ENCODE measurements at regions not wholly inside any gene's neighbourhood (a gene's known extent, or its start where the extent isn't known, plus 50 kb on each side); places are given as distances from the start of the nearest gene placed in this dataset.
A peak's percentile ranks its signal among the peaks of the same experiment; 100 is the strongest.
"Not testable (repeated sequence)": the region's sequence is repeated elsewhere in the genome, so short reads cannot be mapped to it uniquely, and the experiment has no call there.

DNA sequence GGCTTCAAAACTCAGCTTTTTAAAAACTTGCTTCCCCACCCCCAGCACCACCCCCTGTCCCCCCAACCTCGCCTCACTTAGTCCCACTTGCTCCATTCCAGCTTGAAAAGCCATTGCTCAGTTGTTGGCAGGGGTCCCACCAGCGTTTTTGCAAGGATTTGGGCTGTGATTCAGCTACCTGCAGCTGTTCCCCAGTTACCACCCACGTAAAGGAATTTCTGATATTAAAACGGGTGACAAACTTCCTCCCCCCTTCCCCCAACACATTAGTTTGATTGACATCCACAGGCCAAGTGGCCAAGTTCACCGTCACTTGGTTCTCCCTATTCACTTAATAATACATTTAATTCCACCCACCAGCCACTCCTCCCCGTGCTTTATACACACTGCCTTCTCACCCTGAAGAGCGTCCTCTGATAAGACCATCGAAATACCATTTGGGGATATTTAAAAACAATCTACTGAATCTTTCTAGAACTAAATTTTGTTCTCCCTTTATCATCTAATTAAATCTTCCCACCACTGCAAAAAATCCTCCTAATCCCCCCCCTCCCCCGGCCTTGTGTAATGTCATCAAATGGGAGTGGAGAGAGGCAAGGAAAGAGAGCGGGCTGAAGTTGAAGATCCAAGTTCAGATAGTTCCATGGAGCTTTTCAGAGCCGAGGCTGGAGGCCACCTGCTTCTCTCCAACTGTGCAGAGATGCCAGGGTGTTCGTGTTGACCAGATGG lies 55.1 kb downstream of the SOX9 start:
- no peak for DNase-seq

DNA sequence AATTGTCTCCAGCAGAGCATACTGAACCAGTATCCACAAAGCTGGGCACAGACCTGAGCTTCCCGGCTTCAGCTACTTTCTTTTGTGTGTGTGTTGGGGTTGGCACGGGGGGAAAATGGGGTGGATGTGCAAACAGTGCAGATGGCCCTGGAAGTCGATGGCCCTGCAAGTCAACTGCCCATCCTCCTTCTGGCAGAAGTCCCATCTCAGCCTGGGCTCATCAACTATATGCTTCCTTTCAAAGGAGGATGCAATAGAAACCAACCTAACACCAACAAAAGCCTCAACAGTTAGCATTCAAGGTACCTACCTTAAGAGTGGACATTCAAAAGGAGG lies 55.7 kb downstream of the SOX9 start:
- peak; percentile 26 for DNase-seq

DNA sequence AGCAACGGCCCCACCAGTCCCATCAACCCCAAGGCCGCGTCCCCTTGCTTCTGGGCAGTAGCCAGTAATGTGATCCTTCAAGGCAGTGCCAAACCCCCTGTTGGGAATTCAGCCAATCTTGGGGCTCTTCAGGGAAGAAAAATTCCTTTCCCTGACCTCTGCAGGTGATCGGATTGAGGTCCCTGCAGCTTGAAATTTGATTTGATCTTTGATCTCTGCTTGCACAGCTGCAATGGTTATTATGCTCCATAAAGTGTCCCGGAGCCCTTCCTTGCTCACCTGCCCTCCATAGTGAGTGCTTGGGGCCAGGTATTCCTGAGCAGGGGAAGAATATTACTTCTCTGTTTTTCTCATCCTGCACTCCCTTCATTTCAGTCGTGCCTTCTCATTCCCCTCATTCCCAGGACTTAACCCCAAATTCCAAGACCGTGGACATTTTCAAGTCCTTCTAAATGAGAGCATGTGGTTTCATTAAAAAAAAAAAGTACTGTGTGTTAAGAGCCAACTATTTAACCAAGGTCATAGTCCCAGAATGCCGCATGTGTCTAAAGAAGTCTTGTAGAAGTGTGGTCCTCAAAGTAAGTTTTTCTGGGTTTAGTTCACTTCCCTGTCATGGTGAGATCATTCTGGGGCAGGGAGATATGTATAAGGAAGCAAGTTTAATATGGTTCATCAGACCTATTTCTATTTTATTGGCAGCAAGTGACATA lies 56.3 kb downstream of the SOX9 start:
- no peak for DNase-seq

DNA sequence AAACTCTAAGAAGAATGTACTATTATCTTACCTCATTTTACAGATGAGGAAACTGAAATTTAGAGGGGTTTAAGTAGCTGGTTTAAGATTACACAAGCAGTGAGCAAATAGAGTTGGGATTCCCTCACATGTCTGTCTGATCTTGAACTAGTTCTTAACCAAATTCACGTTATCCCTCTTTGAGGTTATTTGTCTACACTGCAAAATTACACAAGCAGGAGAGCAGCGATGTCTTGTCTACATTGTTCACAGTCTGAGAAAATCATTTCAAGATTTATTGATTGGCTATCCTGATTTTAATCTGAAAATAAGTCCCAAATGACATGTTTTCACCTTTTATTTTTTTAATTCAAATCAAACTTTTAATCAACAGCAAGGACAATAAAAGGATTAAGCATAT lies 56.9 kb downstream of the SOX9 start:
- no peak for DNase-seq

DNA sequence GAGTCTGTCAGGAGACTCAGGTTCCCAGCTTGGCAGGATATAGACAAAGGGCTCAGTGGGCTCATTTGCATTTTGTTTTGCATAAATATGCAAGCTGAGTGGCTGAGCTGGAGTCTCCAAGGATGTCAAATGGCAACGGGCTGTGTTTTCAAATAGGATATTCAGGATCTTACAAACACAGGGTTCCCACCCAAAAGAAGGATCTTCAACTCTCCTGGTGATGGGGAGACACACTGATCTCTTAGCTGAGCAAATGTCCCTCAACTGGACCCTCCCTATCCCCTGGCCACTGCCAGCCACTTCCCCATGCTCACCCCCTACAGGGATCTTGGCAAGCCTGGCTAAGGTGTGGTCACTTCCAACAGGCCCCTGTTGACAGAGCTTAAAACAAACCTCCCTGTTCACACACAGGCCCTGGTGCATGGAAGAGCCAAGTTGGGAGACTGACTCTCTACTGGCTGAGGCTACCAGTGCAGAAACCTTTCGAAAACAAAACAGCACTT lies 61.6 kb downstream of the SOX9 start:
- peak; percentile 82 for DNase-seq

DNA sequence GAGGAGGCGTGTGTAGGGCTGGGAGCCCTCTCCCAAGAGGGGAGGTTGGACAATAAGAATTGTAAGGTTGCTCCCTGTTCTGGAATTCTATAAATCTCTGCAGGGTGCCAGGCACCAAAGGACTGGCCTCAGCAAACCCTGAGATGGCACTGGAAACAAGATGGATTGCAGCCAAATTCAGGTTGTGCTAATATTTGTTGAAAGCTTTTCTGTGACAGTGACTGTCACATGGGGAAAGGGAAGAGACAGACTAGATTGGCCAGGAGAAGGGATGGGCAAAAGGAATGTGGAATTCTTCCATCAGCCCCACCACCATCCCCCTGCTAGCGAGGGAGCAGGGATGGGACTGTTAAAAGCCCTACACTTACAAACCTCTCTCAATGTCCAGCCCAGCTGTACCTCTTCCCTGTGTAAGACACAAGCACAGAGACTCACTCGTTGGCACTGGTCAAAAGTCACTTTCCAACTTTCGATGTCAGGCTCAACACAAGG lies 62.4 kb downstream of the SOX9 start:
- DNase-seq, result peak; percentile 73

DNA sequence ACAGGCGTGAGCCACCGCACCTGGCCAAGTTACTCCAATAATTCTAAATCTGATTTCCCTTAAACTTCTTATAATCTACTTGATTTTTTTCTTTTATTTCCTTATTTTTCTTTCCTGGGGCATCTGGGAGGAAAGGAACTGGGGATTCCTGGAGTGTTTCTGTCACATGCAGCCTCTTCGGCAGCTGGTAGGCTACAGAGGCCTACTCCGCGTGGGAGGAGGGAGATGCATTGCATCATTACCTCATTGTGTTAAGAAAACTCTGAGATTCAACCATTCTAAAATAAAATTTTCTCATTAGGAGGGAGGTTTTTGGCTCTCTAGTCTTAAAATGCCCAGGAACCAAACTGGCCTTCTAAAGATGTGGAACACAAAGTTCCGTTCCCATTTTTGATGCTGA lies 64.0 kb downstream of the SOX9 start:
- no peak for DNase-seq

DNA sequence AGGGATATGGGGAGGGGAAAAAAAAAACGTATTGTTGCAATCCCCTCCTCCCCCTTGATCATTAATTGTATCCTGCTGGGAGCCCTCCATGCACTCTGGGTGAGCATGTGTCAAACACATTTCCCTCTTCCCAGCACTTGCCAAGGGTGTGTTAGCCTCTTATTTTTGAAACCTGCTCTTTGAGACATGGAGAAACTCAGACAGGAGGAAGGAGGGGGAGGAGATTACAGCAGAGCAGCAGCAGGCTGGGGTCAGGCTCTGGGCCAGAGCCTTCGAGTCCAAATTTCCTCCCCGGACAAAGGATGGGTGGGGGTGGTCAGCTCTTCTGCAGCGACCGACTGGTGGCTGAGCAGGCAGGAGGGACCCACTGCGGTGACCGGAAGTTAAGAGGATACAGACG lies 64.7 kb downstream of the SOX9 start:
- no peak for DNase-seq

DNA sequence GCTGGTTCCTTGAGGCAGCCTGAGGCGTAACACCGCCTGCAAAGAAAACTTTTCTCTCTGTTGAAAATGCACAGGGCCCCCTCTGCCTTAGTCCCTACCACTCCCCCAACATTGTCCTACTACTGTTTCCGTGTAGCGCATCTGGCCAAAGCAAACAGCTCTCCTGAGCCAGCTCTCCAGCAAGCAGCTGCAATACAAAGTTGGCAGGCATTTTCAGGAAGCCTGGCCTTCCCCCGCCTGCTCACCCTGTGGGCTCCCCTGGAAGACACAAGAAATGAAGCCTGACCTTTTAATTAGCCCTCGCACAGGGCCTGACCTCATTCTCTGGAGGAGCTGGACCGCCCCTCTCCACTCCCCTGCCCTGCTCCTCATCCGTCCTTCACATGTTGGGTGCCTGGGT lies 66.7 kb downstream of the SOX9 start:
- DNase-seq, result peak; percentile 36

DNA sequence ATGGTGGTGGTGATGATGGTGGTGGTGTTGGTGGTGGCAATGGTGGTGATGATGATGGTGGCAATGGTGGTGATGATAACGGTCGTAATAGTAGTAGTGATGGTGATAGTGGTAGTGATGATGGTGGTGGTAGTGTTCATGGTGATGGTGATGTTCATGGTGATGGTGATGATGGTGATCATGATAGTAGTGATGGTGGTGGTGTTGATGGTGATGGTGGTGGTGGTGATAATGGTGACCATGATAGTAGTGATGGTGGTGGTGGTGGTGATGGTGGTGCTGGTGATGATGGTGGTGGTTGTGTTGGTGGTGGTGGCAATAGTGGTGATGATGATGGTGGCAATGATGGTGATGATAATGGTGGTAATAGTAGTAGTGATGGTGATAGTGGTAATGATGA lies 68.0 kb downstream of the SOX9 start:
- DNase-seq, result no peak

DNA sequence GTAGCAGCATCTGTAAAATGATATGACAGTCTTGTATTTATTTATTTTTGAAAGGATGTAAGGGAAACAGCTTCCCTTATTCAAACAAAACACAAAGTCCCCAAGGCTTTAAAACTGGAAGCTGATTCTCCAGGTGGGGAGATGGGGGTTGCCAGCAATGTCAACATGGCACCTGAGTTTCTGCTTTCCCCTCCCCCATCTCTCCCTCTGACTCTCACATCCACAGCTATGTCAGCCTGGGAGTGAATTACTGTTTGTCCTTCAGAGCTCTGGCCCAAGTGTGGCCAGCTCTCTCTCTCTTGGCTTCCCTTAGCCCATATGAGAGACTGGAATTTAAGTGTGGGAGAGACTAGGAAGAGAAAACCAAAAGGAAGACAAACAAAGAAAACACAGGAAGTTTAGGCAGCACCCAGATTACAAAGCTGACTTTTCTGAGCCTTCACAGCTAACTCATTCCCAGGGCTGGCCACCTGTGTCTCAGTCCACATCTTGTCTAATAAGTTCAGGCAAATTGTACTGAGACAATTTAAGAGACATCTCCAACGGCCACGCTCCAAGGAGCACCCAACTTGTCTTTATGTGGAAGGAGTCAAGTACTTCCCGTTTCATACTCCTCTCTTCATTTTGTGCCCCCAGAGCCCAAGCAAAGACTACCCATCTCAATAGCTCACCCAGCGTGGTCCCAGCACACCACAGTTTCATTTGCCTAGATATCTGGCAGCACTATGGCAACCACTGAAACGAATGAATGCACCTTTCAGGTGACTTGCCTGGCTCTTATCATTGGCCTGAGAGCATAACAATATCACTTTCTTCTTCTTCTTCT lies 69.2 kb downstream of the SOX9 start:
- no peak for DNase-seq

DNA sequence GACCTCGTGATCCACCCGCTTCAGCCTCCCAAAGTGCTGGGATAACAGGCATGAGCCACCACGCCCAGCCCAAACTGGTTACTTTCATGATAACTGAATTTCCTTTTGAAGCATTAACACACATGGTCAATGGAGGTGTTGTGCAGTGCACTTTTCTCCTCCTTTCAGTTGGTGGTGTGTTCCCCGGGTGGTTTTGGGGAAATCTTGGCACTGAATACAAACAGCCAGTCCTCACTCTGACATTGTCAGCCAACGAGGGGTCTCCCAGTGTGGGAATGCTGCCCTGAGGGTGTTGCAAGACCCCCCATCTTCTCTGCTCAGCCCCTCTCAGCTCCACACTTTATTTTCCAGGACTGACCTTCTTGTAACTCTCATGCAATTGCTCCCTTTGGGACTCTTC lies 70.5 kb downstream of the SOX9 start:
- DNase-seq, result no peak

DNA sequence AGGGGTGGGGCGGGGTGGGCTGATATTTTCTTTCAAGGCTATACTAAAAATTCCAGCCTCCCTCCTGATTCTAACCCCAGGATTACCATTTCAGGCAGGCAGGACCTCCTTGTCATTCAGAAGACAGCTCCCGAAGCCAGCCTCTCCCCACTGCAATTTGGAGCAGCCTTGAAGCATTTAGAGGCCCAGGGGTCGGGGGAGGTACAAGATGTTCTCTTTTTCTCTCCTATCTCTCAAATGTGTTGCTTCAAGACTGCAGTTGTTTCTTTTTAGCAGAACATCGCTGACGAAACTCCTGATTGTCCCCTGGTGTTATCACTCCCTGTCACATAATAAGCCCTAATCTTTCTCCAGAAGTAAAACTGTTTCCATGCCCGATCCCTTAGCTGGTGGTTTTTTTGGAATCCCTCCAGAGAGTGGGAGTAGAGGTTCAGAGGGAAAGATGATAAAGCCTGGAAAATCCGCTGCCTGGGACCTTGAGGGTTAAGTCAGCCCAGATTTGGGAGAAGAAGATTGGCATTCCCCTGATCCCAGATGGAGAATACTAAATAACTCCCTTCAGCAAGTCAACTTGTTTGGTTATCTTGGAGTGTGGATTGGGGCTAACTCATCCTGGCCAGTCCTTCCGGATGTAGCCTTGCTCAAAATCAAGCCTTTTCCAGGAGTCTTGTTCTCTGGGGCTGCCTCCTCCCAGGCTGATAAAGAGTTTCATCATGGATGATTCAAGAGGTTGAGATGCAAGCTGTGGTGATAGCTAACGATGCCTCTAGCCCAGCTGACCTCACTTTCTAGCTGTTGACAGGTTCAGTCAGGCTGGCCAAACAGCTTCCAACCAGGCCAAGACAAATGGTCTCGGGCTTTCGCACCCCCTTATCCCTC lies 71.3 kb downstream of the SOX9 start:
- no peak for DNase-seq

DNA sequence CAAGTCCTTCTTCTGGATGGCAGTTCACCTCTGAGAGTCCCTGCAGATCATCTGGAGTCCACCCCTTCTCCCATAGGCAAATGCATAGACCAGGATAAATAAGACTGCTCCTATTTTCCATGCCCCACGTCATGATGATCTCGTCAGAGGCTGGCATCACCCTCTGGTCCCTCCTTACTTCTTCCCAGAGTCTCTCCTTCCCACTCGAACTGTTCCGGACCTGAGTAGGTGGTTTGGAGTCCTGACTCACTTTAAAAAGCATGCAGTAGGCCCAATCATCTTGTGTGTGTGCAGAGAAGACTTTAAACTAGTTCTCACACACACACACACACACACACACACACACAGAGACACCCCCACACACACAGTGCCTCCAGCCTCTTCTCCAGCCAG lies 72.0 kb downstream of the SOX9 start:
- DNase-seq, result no peak

DNA sequence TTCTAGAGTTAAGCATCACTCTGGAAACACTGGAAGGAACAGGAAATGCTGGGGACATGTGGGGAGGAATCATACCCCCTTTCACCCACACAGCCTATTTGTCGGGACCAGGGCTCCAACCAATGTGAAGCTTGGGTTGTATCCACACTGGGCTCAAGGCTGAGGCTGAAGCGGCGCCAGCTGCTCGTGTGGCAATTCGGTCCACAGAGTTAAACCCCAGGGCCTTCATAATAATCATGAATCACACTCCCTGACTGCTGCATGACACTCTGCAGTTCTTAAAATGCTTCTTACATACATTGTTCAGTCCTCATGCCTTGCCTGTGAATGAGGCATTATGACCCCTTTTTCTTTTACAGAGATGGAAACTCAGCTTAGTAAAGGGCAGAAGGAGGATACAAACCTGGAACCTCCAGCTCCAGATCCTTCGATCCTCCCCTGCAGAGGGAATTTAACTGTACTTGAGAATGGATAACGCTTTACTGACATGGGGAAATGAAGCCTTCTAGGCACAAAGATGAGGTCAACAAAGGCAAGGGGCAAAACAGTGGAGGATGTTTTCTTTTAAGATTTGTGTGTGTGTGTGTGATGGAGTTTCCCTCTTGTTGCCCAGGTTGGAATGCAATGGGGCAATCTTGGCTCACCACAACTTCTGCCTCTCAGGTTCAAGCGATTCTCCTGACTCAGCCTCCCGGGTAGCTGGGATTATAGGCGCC lies 72.7 kb downstream of the SOX9 start:
- DNase-seq, result no peak

DNA sequence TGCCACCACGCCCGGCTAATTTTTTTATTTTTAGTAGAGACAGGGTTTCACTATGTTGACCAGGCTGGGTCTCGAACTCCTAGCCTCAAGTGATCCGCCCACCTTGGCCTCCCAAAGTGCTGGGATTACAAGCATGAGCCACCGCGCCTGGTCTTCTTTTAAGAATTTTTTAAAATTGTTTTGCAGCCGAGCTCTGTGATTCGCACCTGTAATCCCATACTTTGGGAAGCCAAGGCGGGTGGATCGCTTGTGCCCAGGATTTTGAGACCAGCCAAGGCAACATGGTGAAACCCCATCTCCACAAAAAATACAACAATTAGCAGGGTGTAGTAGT lies 73.3 kb downstream of the SOX9 start:
- not testable (repeated sequence) for DNase-seq

DNA sequence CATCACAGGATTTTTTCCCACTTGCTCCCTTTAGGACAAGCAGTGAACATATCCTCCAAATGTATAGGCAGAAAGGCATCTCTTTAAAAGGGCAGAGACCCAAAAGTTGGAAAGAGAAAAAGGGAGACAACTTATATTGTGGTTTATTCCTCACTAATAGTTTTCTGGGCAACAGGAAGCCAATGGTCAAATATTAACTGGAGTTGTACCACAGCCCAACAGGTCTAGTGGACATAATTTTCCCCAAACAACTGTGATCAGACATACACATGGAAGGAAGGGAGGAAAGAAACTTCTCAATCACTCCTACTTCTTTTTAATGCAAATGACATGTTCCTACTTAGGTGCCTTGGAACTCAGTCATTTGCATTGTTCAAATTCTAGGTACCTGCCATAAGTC lies 78.4 kb downstream of the SOX9 start:
- no peak for DNase-seq

DNA sequence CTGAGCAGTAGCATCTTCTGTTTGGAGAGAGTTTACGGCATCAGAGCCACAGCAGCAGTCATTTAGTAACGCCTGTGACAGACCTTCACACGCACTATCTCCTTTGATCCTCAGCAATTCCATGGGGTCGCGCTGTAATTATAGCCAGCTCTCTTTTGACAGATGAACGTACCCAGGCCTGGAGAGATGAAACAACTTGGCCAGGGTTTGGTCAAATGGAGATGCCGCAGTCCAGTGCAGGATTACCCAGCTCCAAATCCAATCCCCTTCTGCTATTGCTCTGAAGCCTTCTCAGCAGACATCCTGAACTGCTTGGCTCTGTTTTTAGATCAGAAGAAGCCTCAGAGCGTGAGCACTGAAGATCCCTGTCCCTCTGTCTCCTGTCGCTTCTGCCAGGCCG lies 83.9 kb downstream of the SOX9 start:
- DNase-seq, result no peak

DNA sequence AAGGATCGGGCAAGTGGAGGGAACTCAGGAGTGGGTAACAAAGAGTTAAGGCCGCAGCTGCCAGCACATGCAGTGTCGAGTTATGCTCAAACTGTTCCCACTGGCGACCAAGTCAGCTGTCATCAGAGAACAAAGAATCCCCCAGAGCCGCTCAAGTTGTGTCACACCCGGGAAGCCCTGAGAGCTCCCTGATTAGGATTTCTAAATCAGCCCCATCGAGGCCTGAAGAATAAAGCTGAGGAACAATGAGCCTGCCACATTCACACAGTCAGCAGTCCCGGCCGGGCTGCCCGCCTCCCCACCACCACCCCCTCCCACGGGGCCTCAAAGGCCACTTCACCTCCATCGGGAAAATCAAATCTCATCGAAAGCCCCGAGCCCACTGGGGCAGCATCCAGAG lies 84.5 kb downstream of the SOX9 start:
- no peak for DNase-seq

DNA sequence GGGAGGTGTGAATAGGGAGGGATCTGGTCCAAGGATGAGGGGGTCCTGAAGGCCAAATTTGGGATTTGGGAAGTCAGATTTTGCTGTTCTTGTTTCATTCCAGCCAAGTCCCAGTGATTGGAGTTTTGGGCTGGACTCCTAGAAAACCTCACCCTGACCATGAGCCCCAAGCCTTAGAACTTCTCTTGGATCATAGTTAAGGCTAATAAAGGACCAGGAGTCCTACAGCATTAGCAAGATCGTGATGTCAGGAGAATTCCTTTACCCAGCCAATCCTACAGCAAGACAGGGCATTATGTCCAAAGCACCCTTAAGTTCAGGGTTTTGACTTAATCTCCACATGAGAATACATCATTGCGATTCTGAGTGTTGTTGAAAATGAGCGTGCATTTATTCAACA lies 85.0 kb downstream of the SOX9 start:
- no peak for DNase-seq

DNA sequence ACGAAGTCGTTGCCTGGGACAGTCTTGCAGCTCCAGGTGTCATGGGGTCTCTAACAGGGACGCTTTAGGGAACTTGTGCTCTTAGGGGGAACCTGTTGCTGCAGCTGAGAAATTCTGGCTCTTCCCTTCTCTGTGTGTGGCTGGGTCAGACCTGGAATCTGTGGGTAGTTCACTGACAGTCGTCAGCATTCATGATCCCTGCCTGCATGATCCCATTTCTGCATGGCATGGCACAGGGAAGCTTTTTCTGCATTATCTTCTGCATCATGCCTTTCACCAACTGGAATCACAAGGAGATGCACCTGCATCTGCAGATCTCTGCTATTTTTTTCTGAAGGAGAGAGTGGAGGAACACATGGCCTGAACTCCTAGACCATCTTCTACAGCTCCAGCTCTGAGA lies 85.6 kb downstream of the SOX9 start:
- no peak for DNase-seq

DNA sequence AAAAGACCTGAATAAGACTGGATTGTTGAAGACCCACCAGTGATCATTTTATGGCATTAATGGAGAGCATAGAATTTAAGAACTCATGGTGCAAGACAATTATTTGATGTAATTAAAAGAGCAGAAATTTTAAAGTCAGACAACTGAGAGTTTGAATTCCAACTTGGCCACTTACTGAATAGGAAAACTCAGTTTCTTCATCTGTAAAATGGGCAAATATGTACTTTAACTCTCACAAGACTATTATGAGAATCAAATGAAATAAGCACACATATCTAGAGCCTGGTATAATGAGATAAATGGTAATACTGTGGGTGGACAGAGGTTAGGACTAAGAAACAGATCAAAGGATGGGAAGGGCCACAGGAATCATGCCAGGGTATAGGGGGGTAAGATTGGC lies 88.0 kb downstream of the SOX9 start:
- DNase-seq, result no peak
